HG03280 (cell line): ENCODE measurements at regions not wholly inside any gene's neighbourhood (a gene's known extent, or its start where the extent isn't known, plus 50 kb on each side); places are given as distances from the start of the nearest gene placed in this dataset.

ENCODE experiments used
- ATAC-seq: cut with Tn5 transposase; IDR thresholded peaks from one replicate; pipeline ENCODE4 v1.9.1; 2021; ENCODE audit warnings: mild to moderate bottlenecking, moderate library complexity; ENCODE audit not compliant: unreplicated experiment

DNA sequence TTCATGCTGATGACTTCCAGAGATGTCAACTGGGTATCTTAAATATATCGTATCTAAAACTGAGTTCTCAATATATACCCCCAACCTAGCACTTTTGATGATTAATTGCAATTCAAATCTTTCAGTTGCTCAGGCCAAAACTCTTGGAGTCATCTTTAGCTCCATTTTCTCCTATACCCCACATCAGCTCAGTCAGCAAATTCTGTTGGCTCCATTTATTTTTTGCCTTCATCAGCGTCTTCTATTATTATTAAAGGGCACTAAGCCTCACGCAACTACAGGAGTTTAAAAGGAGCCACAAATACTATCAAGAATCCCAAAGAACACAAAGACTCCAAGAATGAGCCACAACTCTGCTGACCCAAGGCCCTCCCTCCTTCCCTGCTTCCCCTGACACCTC, 134.9 kb downstream of the KCTD12 start:
- no peak for ATAC-seq

DNA sequence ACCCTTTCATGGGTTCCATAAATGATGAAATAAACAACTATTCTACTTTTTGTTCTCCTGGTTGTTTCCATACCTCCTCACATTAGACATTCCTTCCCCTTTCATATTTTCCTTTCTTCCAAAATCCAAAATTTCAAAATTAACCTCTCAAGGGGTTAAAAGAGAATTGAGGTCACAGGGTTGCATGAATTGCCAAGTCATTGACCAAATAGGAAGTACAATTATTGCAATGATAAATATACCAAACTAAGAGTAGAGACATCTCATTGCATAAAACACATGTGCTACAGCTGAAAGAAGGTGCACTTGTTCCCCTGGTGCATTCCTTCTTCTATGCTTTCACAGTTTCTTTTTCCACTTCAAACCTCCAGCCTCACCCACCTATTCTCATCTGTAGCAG, 136.1 kb downstream of the KCTD12 start:
- no peak for ATAC-seq

DNA sequence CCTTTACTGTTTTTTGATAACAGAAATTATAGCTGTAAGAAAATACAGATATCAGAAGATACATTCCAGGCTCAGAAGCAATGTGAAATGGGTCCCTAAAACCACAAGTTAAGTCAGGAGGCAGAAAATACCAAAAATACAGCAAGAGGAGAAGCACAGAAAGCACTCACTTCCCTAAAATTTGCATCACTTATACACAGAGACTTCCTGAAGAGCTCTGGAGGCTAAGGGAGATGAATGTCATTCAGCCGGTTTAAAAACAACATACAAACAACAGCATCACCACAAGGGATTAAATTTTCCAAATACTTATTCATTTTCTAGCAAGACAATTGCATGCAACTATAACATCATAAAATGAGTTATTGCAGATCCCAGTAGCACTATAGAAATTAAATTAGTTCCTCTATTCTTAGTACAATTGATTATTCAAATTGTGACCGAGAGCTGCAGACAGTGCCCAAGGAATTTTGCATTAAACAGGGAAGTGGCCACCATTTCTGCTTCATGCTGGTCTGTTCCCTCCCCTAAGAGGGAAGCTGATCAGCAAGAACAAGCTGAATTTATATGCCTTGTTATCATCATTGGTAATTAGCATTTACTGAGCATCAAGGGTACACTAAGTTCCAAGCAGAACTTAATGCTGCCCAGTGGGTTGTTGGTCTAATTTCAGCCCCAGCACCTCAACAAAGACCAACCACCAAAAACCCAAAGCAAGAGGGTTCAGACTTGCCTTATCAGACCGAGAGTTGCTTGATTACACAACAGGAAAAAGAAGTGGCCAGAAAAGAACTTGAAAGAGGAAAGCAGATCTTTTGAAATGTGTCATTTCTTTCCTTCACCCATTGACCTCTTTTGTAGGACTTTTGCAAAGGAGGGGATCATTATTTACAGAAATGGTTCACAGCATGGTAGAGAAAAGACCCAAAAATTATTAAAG, 140.7 kb downstream of the KCTD12 start:
- ATAC-seq, result peak; percentile 55

DNA sequence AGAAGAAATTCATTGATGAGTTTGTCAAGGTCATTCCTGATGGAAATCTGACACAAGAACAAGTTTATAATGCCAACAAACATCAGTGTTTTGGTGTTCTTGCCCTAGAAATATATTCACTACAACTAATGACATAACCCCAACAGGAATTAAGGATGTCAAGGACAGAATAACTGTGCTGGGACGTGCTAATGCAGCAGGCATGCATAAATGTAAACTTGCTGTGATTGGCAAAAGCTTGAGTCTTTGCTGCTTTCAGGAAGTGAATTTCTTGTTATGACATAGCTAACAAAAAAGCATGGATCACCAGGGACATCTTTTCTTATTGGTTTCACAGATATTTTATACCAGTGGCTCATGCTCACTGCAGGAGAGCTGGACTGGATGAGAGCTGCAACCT, 144.6 kb downstream of the KCTD12 start:
- ATAC-seq, result no peak

DNA sequence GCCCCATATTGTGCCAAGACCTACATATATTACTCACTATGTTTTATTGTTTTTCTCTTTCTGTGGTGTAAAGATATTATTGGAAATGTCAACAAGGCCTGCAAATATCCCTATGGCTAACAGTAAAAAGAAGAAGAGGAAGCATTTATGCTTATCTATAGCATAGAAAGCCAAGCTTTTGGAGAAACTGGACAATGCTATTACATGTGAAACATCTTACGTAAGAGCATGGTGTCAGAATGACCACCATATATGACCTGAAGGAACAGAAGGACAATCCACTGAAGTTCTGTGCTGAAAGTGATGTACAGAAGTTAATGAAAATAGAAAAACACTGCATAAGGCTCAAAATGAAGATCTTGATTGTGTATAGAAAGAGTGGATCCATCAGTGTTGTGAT, 145.2 kb downstream of the KCTD12 start:
- no peak for ATAC-seq

DNA sequence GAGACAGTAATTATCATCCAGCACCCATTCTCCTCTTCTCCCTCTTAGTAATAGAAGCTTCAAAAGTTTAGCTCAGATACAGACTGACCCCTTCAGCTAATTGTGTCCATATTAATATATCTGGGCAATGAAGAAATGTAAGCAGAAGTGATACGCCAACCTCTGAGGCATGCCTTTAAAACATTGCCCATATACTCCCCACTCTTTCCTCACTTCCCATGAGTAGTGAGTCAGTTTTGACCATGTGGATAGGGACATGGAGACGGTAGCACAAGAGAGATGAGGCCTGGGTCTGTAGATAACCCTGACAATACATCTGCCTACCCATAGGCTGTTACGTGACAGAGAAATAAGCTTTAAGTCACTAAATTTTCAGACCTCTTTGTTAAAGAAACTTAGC, 147.6 kb downstream of the KCTD12 start:
- no peak for ATAC-seq

DNA sequence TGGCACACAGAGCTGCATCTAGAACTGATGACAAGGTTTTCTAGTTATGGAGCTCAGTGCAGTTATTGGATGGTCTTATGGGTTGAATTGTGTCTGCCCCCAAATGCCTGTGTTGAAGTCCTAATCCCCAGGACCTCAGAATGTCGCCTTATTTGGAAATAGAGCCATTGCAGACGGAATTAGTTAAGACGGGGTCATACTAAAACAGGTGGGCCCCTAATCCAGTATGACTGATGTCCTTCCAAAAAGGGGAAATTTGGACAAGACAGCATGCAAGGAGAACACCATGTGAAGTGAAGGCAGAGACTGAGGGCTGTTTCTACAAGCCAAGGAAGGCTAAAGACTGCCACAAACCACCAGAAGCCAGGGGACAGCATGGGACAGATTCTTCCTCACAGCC, 148.7 kb downstream of the KCTD12 start:
- ATAC-seq, result no peak

DNA sequence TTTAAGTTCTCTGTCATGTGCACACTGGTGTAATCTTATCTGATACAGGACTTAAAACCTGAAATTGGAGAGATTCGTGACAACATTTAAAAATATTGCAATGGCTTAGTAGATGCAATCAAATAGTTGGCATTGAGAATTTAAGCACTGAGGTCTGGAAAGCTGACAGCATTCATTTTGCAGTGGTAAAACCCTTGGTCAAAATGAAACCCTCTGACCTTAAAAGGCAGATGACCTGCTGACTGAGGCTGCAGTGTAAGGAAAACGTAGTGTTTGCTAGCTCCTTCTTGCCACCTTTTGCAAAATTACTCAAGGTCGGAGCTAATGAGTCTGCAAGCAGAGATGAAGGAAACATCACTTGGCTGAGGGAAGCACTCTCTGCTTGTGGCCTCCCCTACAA, 150.6 kb downstream of the KCTD12 start:
- no peak for ATAC-seq

DNA sequence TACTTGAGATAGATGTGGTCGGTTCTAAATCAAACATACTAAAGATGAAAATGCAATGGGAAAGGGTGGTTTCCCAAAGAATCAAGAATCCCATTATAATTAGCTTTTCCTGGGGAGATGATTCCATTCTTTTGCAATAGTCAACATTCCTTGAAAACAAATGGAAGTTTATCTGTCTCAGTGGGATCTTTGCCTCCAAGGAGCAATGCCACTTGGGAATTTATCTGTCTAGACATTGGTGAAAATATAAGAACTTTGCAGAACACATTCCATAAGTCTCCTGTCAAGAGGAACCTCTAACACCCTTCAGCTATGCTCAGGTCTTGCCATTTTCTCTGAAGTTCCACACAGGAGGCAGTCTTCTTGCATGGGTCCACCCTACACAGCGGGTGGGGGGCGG, 152.5 kb downstream of the KCTD12 start:
- ATAC-seq, result no peak

DNA sequence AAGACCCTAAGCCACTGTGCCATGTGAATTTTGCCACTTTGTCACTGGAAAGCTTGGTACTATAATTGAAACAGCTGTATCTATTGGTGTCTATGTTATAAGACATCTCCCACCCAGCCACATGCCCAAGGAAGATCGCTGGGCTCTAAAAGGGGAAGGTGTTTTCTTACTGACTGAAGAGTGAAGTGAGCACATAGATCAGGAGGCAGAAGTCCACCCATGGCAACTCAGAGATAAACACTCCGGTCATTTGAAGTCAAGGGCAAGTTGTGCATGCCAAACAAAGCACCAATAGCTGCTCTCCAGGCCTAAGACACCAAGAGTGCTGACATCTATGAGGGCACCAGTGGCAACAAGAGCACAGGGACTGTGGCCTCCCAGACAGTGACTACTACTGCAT, 153.8 kb downstream of the KCTD12 start:
- ATAC-seq, result no peak

DNA sequence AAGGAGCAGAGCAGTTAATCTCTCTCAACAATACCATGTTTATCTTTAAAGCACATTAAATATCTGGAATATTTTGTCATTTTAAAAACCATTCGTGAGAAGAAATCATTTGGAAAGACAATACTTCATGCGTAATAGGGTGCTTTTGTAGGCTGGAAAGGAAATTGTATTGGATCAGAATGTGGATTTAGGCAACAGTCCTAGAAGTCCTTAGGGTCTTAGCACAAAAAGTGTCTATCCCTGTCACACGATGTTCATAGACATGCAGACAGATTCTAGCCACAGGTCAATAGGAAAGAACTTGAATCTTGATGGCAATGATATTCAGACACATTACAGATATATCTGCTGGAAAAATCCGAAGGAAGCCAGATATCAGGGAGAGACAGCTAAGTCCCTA, 156.0 kb downstream of the KCTD12 start:
- no peak for ATAC-seq

DNA sequence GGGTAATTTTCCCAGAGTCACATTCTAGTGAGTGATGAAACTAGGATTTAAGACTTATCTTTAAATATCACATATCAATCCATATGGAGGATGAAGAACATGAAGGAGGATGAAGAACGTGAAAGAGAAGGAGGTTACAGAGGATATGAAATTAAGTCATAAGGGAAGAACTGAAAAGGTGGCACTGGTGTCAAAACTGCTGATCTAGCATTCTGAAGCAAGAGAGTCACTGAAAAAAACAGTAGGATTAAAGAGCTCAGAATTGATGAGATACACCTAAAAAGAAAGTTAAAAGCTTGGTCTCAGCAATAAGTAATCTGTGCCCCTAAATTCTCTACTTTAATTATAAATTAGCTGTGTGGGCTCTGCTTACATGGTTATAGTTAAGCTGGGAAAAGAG, 156.5 kb downstream of the KCTD12 start:
- no peak for ATAC-seq

DNA sequence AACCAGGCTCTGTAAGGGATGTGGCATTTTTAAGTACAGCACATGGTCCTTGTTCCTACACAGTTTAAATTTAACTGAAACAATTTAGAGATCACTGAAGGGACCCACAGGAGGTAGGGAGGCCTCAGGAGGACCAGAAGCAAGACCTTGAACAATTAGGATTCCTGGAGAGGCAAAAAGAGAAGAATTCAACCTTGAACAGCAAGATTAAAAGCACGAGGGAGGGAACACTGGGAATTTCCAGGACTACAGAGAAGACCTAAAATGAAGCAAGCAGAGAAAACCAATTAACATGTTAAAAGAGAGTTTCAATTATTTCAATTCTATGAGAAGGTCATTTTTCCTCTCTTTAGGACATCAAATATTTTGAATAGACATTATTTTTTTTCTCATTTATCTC, 160.3 kb downstream of the KCTD12 start:
- no peak for ATAC-seq

DNA sequence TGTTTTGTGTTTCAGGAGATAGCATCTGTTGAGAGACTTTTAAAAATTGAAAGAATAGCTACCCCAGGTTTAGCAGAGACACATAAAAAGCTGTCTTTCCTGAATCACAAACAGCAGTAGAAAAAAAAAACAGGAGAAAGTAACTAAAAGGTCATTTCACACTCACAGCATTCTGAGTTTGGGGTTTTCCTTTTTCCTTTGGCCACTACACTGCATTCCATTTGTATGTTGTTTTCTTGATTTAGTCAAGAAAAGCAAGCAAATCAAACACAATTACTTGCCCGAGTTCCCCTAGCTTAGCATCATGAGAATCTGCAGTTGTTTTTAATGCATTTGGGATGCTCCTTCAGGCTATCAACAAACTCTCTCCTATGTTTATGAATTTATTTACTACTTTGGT, 161.0 kb downstream of the KCTD12 start:
- no peak for ATAC-seq

DNA sequence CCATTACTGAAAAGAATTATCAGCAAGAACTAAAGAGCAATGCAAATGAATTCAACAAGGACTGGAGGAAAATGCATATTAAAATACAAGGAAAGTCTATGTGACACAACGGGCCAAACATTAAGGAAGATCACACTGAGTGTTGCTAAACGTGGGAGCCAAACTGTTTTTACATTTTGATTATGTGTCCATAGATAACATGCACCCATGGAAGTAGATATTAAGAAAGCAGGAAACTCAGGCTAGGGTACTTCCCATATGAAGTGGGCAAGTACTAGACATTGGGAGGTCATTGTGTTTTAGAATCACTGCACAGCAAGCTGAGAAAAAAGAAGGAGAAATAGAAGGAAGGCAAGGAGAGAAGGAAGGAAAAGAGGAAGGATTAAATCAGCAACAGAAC, 161.8 kb downstream of the KCTD12 start:
- no peak for ATAC-seq

DNA sequence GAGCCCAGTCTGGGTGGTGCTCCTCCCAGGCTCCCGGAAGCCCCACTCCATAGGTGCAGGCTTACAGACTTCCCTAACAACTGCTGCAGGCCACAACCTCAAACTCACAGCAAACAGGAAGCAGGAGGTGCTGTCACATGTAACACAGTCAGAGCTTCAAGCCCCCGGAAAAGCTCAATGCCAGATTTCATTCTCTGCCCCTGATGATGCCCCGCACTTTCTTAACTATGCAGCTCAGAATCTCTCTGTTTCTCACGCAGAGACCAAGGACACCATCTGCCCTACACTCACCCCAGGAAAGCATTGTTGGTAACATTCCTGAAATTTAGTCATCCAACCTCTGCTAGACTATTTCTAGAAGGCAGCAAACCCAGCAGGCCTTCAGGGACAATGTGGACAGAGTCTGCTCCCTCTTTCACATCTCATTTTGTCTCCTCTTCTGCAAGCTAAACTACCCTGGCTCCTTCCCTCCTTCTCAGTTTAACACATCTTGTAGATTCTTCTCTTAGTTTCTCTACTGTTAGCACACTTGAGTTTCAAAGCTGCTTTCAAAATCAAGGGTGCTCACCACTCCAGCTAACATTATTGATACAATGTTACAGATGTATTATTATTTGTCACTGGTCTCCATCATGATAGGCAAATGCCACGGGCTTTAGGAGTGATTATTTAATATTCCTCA, 162.5 kb downstream of the KCTD12 start:
- ATAC-seq, result no peak

DNA sequence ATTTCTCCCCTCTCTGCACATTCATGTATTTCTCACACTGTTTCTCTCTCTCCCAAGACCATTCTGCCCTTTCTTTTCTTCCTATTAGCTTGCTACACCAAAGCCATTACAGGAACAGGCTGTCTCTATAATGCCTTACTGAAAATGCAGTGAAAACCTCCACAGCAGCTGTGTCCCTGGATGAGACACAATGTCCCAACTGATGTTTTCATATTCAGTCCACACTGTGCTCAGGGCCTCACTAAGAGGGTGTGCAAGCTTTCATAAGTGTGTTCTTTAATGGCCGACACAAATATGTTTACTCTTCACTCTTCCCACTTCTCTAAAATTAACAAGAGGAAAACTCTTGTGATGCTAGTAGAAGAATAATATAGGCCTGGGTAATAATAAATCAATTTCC, 163.4 kb downstream of the KCTD12 start:
- ATAC-seq, result no peak

DNA sequence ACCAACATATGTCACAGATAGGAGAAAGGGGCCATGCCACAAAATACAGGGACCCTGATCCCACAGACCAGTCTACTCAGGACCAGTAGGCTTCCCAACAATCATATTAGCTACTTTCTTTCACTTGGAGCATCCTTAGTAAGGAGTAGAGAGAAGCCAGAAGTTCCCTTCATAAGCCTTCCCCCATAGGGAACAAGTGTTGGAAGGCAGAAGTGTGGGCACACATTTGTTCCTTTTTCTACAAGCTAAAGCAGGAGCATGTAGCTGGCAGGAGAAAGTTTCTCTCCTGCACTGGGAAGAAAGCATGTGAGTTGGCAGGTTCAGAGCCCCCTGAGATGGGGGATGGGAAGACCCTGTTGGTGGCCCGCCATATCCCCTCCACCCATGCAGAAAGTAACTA, 165.4 kb downstream of the KCTD12 start:
- no peak for ATAC-seq

DNA sequence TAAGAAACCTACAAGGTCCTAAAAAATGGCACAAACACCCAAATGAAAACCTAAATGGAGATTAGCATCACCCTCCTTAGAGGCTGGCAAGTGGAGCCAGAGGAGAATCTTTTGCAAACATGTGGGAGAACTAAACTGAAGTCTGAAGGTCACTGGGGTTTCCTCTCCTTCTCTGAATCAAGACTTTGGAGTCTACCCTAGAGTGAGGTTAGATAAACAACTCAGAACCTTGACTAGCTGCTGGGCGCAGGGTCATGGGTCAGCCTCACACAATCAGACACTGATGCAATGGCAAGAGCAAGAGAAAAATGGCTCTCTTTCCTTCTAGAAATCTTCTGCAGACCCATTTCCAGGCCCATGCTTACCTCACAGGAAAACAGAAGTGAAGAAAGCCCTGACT, 165.8 kb downstream of the KCTD12 start:
- ATAC-seq, result no peak

DNA sequence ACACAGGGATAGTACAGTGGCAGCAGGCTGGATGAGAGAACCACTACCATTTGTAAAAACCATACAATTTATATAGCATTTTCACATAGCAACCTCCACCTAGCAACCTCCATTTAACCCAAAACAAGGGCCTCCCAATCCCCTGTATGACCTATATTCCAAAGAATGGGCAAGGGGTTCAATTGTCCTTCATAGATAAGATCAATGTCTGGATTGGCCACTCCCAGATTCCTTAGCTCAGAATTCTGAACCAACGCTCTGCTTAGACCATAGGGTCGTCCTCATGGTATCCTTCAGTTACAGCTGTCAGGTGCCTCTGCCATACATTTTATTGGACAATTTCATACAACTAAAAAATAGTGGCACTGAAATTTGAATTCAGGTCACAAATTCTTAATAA, 166.2 kb downstream of the KCTD12 start:
- no peak for ATAC-seq

DNA sequence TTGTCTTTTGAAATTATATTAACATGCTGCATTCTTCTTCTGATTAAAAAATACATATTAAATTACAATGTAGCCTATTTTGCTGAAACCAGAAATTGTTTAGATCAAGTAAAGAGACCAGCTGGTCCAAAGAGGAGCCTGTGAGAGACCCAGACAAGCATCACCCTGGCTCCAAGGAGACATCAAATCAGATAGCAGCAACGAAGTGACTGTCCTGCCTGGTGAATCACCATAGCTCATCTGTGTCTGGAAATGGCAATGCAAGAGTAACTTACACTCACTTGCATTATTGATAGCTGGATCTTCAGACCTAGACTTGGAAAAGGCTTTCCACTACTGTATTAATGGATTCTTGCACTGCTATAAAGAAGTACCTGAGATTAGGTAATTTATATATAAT, 169.1 kb downstream of the KCTD12 start:
- ATAC-seq, result no peak

DNA sequence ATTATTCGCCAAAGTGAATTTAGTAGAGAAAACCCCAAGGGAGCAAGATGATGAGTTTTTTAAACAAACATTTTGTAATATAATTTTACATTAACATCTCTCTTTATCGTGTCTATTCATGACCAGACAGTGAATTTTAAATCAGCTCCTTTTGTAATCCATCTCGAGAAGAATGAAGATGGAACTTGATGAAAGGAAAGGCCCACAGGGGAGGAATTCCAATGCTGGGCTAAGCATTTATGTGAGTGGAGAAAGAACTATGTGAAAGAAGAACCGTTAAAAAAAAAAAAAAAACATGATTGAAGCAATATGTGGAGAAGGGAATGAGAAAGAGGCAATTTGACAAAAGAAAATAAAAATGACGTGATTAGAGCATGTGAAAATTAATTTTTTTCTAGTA, 170.6 kb downstream of the KCTD12 start:
- no peak for ATAC-seq
